HepG2 (cell line): ENCODE measurements at regions not wholly inside any gene's neighbourhood (a gene's known extent, or its start where the extent isn't known, plus 50 kb on each side); places are given as distances from the start of the nearest gene placed in this dataset.

Experiments used
- ATAC-seq: fragments of 200-7000 bp; cut with Tn5 transposase; 3 replicates; pipeline ENCODE4 v1.9.1; 2020; ENCODE audit warnings: mild to moderate bottlenecking, moderate library complexity
- BruUV-seq: library from RNA; stranded (reverse); fragments of 400-500 nt; replicated peaks from 2 replicates; lab custom pipeline; 2021; lab: Mats Ljungman, UMichigan
- CTCF ChIA-PET: fragments of 300-600 bp; formaldehyde crosslinking; extraction: SDS; loops from one replicate; lab custom pipeline; 2021; ENCODE audit warnings: low total read pairs, inconsistent platforms, low intra/inter-chr PET ratio; lab: Yijun Ruan, JAX
- POLR2A ChIA-PET: fragments of 350-600 bp; sonication (Branson Sonifier 250); formaldehyde crosslinking; loops from one replicate; lab custom pipeline; 2020; ENCODE audit warnings: antibody characterized with exemption, inconsistent platforms; lab: Yijun Ruan, JAX
- DNase-seq: peaks from one replicate; pipeline ENCODE4 v3.0.0-alpha.2; 2015; ENCODE audit warnings: low spot score
- FAIRE-seq: peaks from 3 replicates; lab custom pipeline; 2011; peaks lifted over from hg19 to GRCh38; lab: Jason Lieb, UNC
- H2AFZ ChIP-seq: one replicate; pipeline ENCODE4 v1.6.1; 2011; ENCODE audit warnings: low read length, inconsistent platforms
- H3K27ac ChIP-seq: fragments of 300-600 bp; 3 replicates; pipeline ENCODE4 v1.8.0; 2011; ENCODE audit warnings: mixed run types, mild to moderate bottlenecking, mixed read lengths, low read length, inconsistent platforms; ENCODE audit not compliant: insufficient read depth; ENCODE audit errors: extremely low read length
- H3K27me3 ChIP-seq, 2 experiments: fragments of 200-600 bp in 1 of 2; 2 replicates in 1 of 2; 3 replicates in 1 of 2; pipeline versions ENCODE4 v1.6.0 to v1.8.0; 2011; ENCODE audit warnings: low read length in 2 of 2, mild to moderate bottlenecking in 2 of 2, moderate library complexity in 2 of 2, inconsistent platforms in 1 of 2; ENCODE audit not compliant: insufficient read depth in 2 of 2, control insufficient read depth in 1 of 2
- H3K36me3 ChIP-seq, 2 experiments: fragments of 200-600 bp in 1 of 2; replicated peaks in 1 of 2; 2 replicates in 1 of 2; 3 replicates in 1 of 2; pipeline versions ENCODE4 v1.5.1 to v1.8.0; 2011; ENCODE audit warnings: low read length in 2 of 2, inconsistent platforms in 1 of 2; ENCODE audit not compliant: insufficient read depth in 2 of 2, control insufficient read depth in 1 of 2
- H3K4me1 ChIP-seq: 2 replicates; pipeline ENCODE4 v1.5.1; 2012; ENCODE audit warnings: low read length, inconsistent platforms; ENCODE audit not compliant: insufficient read depth
- H3K4me2 ChIP-seq: 2 replicates; pipeline ENCODE4 v1.6.0; 2011; ENCODE audit warnings: low read depth, low read length, inconsistent platforms
- H3K4me3 ChIP-seq, 3 experiments: fragments of 200-600 bp in 1 of 3; sonication (generic), shearing (Covaris generic) in 1 of 3; replicated peaks in 1 of 3; 2 replicates each; pipeline ENCODE4 v1.5.1; 2011 to 2016; ENCODE audit warnings: low read length in 3 of 3, inconsistent platforms in 2 of 3, low read depth in 2 of 3, mild to moderate bottlenecking in 2 of 3, control low read depth in 1 of 3, mixed read lengths in 1 of 3; ENCODE audit not compliant: insufficient read depth in 1 of 3
- H3K79me2 ChIP-seq: one replicate; pipeline ENCODE4 v1.6.1; 2011; ENCODE audit warnings: low read length, inconsistent platforms; ENCODE audit not compliant: insufficient read depth
- H3K9ac ChIP-seq: 2 replicates; pipeline ENCODE4 v1.6.0; 2011; ENCODE audit warnings: mild to moderate bottlenecking, low read depth, low read length, inconsistent platforms; ENCODE audit not compliant: insufficient read depth
- H3K9me3 ChIP-seq: 2 replicates; pipeline ENCODE4 v1.5.1; 2012; ENCODE audit warnings: mild to moderate bottlenecking, low read length
- H4K20me1 ChIP-seq: 2 replicates; pipeline ENCODE4 v1.6.0; 2011; ENCODE audit warnings: inconsistent platforms, mild to moderate bottlenecking, low read length, moderate library complexity; ENCODE audit not compliant: insufficient read depth
- HOXA7 ChIP-seq: sonication (generic); formaldehyde crosslinking; IDR thresholded peaks from 2 replicates; pipeline ENCODE4 v1.8.1; 2022; ENCODE audit warnings: mild to moderate bottlenecking, missing genetic modification reagents, moderate library complexity
- MYPOP ChIP-seq: sonication (generic); formaldehyde crosslinking; IDR thresholded peaks from 2 replicates; pipeline ENCODE4 v1.8.1; 2023; ENCODE audit warnings: mild to moderate bottlenecking, moderate library complexity, missing genetic modification reagents
- PAF1 ChIP-seq: IDR thresholded peaks from 2 replicates; pipeline ENCODE4 v1.6.1; 2016; ENCODE audit warnings: missing genetic modification reagents, missing compliant biosample characterization
- RAD51 ChIP-seq: fragments of 450-650 bp; IDR thresholded peaks from 2 replicates; pipeline ENCODE4 v1.6.1; 2016; ENCODE audit warnings: borderline replicate concordance
- SMAD3 ChIP-seq: sonication (generic); formaldehyde crosslinking; IDR thresholded peaks from 2 replicates; pipeline ENCODE4 v1.4.0; 2020; ENCODE audit warnings: missing genetic modification reagents
- TCF7L2 ChIP-seq: IDR thresholded peaks from 2 replicates; pipeline ENCODE4 v1.6.1; 2011; ENCODE audit warnings: mild to moderate bottlenecking, low read depth, low read length, moderate library complexity
- ZBTB21 ChIP-seq: sonication (generic); formaldehyde crosslinking; IDR thresholded peaks from 2 replicates; pipeline ENCODE4 v1.4.0; 2020; ENCODE audit warnings: missing genetic modification reagents
- ZBTB4 ChIP-seq: sonication (generic); formaldehyde crosslinking; IDR thresholded peaks from 2 replicates; pipeline ENCODE4 v1.4.0; 2020; ENCODE audit warnings: missing genetic modification reagents, mild to moderate bottlenecking, borderline replicate concordance
- ZBTB7B ChIP-seq: sonication (generic); formaldehyde crosslinking; IDR thresholded peaks from 2 replicates; pipeline ENCODE4 v1.4.0; 2020; ENCODE audit warnings: missing genetic modification reagents
- ZKSCAN5 ChIP-seq: sonication (generic); formaldehyde crosslinking; IDR thresholded peaks from 2 replicates; pipeline ENCODE4 v1.5.1; 2020; ENCODE audit warnings: mild to moderate bottlenecking, missing genetic modification reagents
- ZNF619 ChIP-seq: sonication (generic); formaldehyde crosslinking; IDR thresholded peaks from 2 replicates; pipeline ENCODE4 v1.4.0; 2020; ENCODE audit warnings: mild to moderate bottlenecking, missing genetic modification reagents
- WGBS: methylation state at CpG from one replicate; pipeline ENCODE4 v1.1.6; 2017; ENCODE audit warnings: low lambda C conversion rate; 5-methylcytosine and 5-hydroxymethylcytosine counted together
- in situ Hi-C: cut with HindIII; loops from 2 replicates; pipeline ENCODE4 v1.10.0; 2017; ENCODE audit warnings: low pct_unique_long_range_greater_than_20kb; ENCODE audit not compliant: extremely low pct_ligation_motif_present
- intact Hi-C: fragments of 100-400 bp; cut with micrococcal nuclease; formaldehyde crosslinking; loops from one replicate; pipeline ENCODE4 v1.10.0; 2022; ENCODE audit not compliant: unreplicated experiment
- TF ChIP-seq, protein P1 (sequence below): sonication (generic); formaldehyde crosslinking; conservative IDR thresholded peaks from 2 replicates; pipeline ENCODE4 v1.8.1; 2023; ENCODE audit warnings: missing genetic modification reagents
- TF ChIP-seq, protein P2 (sequence below): sonication (generic); formaldehyde crosslinking; conservative IDR thresholded peaks from 2 replicates; pipeline ENCODE4 v1.4.0; 2020; ENCODE audit warnings: missing genetic modification reagents
- TF ChIP-seq, protein P3 (sequence below): sonication (generic); formaldehyde crosslinking; IDR thresholded peaks from 2 replicates; pipeline ENCODE4 v1.5.1; 2020; ENCODE audit warnings: mild to moderate bottlenecking, missing genetic modification reagents, borderline replicate concordance

GRCh38 chr11:33553486-33553885 is 147.1 kb downstream of the C11orf91 start:
- Histone ChIP-seq H3K4me1 (no peaks in the 10 kb centered on the region), H3K27ac (no peak overlapping the region), H3K36me3 (no peaks in the 10 kb centered on the region), H3K27me3 (peaks cover 1 to 16% of the 10 kb centered on the region in 2 experiments; a peak in 3 of 5 replicates), H3K79me2 (no peaks in the 10 kb centered on the region), H3K4me2 (no peak overlapping the region), H2AFZ (no peak overlapping the region), H3K4me3 (no peak overlapping the region), H3K9me3 (no peaks in the 10 kb centered on the region), H4K20me1 (no peaks in the 10 kb centered on the region), H3K9ac (no peak overlapping the region)
- in situ Hi-C loops (no loop called here), intact Hi-C loops (no loop called here)
- WGBS: 5% methylated on average over 1 of the region's 1 CpG
- DNase-seq (no peak), ATAC-seq (no peak), FAIRE-seq (no peak)
- CTCF ChIA-PET: no interaction called here
- POLR2A ChIA-PET: no interaction called here
- BruUV-seq: no TSS peak
- TF ChIP-seq, protein P1, sequence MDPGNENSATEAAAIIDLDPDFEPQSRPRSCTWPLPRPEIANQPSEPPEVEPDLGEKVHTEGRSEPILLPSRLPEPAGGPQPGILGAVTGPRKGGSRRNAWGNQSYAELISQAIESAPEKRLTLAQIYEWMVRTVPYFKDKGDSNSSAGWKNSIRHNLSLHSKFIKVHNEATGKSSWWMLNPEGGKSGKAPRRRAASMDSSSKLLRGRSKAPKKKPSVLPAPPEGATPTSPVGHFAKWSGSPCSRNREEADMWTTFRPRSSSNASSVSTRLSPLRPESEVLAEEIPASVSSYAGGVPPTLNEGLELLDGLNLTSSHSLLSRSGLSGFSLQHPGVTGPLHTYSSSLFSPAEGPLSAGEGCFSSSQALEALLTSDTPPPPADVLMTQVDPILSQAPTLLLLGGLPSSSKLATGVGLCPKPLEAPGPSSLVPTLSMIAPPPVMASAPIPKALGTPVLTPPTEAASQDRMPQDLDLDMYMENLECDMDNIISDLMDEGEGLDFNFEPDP (CRISPR knock-in tag): no peak
- no peak for TF ChIP-seq ZBTB7B
- TF ChIP-seq MYPOP (CRISPR knock-in tag): no peak
- TF ChIP-seq HOXA7 (CRISPR knock-in tag): no peak
- TF ChIP-seq, protein P2, sequence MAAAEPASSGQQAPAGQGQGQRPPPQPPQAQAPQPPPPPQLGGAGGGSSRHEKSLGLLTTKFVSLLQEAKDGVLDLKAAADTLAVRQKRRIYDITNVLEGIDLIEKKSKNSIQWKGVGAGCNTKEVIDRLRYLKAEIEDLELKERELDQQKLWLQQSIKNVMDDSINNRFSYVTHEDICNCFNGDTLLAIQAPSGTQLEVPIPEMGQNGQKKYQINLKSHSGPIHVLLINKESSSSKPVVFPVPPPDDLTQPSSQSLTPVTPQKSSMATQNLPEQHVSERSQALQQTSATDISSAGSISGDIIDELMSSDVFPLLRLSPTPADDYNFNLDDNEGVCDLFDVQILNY (CRISPR knock-in tag): no peak
- TF ChIP-seq ZBTB21 (CRISPR knock-in tag): no peak
- no peak for TF ChIP-seq ZKSCAN5 (CRISPR knock-in tag)
- no peak for TF ChIP-seq ZNF619 (CRISPR knock-in tag)
- TF ChIP-seq, protein P3, sequence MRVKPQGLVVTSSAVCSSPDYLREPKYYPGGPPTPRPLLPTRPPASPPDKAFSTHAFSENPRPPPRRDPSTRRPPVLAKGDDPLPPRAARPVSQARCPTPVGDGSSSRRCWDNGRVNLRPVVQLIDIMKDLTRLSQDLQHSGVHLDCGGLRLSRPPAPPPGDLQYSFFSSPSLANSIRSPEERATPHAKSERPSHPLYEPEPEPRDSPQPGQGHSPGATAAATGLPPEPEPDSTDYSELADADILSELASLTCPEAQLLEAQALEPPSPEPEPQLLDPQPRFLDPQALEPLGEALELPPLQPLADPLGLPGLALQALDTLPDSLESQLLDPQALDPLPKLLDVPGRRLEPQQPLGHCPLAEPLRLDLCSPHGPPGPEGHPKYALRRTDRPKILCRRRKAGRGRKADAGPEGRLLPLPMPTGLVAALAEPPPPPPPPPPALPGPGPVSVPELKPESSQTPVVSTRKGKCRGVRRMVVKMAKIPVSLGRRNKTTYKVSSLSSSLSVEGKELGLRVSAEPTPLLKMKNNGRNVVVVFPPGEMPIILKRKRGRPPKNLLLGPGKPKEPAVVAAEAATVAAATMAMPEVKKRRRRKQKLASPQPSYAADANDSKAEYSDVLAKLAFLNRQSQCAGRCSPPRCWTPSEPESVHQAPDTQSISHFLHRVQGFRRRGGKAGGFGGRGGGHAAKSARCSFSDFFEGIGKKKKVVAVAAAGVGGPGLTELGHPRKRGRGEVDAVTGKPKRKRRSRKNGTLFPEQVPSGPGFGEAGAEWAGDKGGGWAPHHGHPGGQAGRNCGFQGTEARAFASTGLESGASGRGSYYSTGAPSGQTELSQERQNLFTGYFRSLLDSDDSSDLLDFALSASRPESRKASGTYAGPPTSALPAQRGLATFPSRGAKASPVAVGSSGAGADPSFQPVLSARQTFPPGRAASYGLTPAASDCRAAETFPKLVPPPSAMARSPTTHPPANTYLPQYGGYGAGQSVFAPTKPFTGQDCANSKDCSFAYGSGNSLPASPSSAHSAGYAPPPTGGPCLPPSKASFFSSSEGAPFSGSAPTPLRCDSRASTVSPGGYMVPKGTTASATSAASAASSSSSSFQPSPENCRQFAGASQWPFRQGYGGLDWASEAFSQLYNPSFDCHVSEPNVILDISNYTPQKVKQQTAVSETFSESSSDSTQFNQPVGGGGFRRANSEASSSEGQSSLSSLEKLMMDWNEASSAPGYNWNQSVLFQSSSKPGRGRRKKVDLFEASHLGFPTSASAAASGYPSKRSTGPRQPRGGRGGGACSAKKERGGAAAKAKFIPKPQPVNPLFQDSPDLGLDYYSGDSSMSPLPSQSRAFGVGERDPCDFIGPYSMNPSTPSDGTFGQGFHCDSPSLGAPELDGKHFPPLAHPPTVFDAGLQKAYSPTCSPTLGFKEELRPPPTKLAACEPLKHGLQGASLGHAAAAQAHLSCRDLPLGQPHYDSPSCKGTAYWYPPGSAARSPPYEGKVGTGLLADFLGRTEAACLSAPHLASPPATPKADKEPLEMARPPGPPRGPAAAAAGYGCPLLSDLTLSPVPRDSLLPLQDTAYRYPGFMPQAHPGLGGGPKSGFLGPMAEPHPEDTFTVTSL: no peak
- no peak for TF ChIP-seq TCF7L2
- no peak for TF ChIP-seq PAF1 (CRISPR knock-in tag)
- no peak for TF ChIP-seq ZBTB4
- no peak for TF ChIP-seq SMAD3 (CRISPR knock-in tag)
- no peak for TF ChIP-seq RAD51
